ENCODE measurements at regions not wholly inside any gene's neighbourhood (a gene's known extent, or its start where the extent isn't known, plus 50 kb on each side); places are given as distances from the start of the nearest gene placed in this dataset.

DNA sequence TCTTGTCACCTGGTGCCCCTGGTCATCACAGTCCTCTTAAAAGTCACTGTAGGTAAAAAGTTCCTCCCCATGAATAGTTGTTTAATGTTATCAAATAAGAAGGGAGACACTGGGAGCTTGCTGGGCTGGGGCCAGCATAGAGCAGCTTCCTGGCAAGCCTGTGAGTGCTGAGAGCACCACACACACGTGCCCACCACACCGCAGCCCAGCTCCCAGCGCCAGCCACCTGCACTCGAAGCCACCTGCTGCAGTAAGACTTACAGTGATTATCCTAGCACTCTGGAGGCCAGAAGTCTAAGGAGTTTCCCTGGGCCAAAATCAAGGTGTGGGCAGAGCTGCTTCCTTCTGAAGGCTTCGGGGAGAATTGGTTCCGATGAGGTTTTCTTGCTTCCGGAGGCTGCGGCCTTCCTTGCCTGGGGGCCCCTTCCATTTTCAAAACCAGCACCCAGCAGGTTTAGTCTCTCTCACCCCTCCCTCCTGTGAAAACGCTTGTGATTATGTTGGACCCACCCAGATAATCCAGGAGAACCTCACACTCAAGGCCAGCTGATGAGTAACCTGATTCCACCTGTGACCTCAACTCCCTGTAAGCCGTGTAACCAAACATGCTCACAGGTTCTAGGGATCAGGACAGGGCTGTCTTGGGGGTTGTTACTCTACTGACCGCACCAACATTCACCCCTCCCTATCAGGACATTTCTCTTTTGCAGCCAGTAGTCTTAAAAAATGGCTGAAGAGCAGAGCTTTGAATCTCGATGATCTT lies 687.2 kb downstream of the TBC1D22A start:
- no peak for TF ChIP-seq POLR2AphosphoS5 (IDR thresholded peaks at IDR 0.05; ENCODE audit: borderline replicate concordance, low read depth, low read length)
- TF ChIP-seq EZH2 (IDR thresholded peaks at IDR 0.05): no peak
- no peak for TF ChIP-seq FOXP2 (optimal IDR thresholded peaks at IDR 0.05; ENCODE audit: control extremely low read depth, extremely low read length, insufficient read depth)
